G401.6 (cell line): ENCODE measurements at regions not wholly inside any gene's neighbourhood (a gene's known extent, or its start where the extent isn't known, plus 50 kb on each side); places are given as distances from the start of the nearest gene placed in this dataset.

Source experiments
- FAIRE-seq: peaks from 2 replicates; lab custom pipeline; 2012; peaks lifted over from hg19 to GRCh38; lab: Jason Lieb, UNC

DNA sequence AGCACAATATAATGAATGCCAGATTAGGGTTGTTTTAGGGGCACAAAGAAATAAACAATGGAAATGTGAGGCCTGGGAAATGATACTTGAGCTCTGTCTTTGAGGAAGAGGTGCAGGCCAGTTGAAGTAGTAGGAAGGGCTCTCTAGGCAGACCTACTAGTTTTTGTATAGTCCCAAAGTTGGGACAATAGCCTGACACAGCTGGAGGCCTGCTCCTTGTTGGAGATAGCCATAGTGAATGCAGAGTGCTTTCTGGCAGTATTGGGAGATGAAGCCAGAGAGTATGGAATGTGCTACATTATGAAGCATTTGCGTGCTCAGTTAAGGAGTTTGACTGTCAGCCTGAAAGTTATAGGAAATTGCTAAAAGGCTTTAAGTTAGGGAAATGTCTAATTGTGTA lies 251.2 kb upstream of the ZPLD1 start:
- FAIRE-seq, result no peak

DNA sequence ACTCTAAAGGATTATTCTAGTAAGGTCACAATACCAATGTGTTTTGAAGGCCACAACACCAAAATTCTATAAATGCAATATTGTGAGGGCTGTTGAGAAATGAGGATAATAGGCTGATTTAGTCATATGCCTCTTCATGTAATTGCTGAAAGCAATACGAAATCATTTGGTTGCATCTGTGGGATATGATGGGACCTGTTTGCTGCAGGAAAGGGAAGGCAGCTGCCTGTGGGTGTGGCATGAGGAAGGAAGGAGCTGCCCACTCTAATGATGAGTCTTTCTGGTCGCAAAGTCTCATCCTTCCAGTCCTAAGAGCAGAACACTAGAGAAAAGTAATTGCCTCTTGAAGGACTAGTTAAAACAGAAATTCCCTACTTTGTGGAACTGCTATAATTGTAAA lies 245.3 kb upstream of the ZPLD1 start:
- no peak for FAIRE-seq

DNA sequence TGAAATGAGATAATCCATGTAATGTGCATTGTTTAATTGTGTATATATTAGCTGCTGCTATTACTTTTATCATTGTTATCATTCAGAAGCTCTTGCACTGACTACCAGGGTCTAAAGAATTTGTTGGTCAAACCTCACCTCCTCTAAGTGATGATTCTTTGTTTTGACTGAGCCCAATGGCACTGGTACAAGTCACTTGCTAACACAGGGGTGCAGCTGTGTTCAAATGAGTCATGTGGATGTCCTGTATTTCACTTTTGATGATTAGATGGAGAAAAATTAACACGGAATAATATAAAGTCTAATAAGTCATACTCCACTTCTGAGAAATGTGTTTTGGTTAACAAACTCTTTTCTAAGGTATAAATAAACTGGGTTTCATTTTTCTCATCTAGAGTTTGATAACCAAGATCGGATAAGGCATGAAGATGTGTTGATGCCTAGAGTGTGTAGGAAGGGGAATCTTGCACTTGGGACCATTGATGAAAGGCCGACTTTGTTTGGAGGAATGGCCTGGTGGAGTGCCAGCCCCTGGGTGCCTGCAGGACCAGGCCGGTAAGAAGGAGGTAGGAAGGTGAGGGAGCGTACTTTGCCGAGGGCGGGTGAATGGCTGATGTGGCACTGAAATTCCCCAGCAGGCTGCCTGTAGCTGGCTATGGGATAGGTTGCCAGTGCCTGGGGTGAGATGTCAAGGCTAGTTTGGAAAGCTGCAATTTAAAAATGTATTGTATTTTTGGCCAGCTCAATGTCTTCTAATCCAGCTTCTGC lies 244.7 kb upstream of the ZPLD1 start:
- no peak for FAIRE-seq

DNA sequence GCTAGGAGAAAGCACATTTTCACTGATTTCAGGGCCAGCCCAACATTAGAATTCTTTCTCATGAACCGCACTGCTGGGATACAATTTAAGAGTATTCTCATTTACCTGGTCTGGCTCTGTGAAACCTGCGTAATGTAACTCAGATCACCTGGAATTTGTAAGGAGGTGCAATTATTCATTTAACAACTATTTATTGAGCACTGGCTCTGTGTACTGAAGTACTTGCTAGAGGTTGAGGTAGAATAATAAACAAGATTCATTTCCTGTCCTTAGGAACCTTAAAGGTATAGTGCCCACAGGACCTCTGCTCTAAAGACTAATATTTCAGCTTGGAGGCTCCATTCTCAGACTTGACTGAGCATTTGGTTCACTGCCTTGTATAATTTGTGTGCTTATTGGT lies 242.2 kb upstream of the ZPLD1 start:
- FAIRE-seq, result no peak

GRCh38 chr3:102193255-102193654 lies 241.6 kb upstream of the ZPLD1 start:
- FAIRE-seq, result no peak

DNA sequence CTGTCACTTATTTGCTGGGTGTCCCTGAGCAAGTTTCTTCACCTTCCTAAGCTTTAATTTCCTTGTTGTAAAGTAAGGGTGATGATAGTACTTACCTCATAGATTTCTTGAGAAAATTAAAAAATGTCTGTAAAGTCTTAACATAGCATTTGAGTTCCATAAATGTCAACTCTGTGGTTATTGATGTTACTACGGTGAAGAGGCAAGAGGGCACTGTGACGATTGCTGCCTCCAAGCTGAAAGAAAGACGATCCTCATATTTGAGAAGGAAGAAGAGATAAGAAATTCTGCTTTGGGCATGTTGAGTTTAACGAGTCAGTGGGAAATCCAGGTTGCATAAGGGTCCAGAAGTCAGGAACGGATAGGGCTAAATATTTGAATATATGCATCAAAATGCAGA lies 240.8 kb upstream of the ZPLD1 start:
- no peak for FAIRE-seq

- FAIRE-seq, result no peak
These were observed 240.1 kb upstream of the ZPLD1 start for GRCh38 chr3:102194760-102195159.

DNA sequence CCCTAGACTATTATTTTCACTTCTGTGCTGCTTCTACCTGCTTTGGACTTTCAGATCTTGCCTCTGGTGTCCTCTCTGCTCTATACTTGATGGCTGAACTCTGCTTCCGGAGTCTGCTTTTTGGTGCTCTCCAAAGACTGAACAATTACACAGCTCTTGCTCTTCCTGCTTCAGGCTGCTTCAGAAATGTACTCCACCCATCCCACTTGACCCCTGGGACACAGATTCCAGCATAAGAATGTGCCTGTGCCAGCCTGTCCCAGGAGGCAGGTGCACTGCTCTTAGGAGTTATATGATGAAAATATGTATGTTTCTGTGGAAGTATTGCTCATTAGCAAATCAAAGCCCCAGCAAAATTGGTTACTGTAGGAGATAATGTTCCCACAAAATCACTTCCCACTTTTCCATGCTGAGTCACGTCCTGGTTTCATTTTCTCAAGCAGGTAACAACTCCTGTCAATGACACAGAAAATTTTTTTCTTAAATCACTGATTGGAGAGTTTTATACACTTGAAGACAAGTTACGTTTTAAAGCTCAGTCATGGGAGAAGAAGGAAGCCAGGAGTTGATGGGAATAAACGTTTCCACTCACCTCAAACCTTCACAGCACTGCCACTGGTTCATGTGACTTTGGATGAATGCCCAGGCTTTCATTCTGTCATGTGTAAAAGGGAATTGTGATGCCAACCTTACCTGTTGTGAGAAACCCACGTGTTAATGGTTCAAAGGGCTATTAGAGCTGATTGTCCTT lies 239.4 kb upstream of the ZPLD1 start:
- no peak for FAIRE-seq

DNA sequence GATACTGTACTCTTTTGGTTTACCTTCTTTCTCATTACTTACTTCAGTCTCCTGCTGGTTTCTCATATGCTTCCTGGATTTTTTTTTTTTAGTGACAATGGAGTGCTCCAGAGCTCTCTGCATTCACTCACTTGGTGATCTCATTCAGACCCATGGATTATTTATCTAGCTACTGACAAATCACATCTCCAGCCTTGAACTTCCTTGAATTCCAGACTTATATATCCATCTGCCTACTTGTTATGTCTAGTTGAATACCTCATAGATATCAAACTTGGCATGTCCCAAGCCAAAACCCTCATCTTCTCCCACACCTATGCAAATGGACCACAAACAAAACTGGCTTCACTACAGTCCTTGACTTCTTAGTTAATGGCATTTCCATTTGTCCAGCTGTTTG lies 234.7 kb upstream of the ZPLD1 start:
- FAIRE-seq, result no peak

DNA sequence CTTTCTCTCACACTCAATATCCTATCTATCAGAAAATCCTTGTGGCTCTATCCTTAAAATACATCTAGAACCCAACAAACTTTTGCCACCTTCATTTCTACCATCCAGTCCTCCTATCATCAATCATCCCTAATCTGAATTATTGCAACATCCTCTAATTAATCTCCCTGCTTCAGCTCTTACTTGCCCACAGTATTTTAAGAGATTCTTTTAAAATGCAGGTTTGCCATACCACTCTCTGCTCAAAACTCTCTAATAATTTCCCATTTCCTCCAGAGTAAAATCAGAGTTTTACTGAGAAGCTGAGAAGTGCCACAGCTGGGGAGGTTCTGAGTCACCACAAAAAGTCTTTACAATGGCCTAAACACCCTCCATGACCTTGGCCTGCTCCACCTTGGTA lies 234.3 kb upstream of the ZPLD1 start:
- FAIRE-seq, result no peak

DNA sequence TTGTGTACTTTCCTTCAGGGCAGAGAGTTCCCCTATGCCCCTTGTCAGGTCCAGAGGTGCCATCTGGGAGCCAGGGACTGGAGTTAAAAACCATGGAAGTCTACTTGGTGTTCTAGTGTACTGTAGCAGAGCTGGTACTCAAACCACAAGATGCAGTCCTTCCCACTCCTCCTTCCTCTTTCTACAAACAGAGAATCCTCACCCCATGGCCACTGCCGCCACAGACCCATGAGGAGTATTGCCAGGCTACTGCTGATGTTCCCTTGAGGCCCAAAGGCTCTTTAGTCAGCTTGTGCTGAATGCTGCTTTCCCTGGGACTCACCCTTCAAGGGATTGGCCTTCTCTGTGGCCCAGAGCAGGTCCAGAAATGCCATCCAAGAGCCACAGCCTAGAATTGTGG lies 229.2 kb upstream of the ZPLD1 start:
- FAIRE-seq, result no peak

DNA sequence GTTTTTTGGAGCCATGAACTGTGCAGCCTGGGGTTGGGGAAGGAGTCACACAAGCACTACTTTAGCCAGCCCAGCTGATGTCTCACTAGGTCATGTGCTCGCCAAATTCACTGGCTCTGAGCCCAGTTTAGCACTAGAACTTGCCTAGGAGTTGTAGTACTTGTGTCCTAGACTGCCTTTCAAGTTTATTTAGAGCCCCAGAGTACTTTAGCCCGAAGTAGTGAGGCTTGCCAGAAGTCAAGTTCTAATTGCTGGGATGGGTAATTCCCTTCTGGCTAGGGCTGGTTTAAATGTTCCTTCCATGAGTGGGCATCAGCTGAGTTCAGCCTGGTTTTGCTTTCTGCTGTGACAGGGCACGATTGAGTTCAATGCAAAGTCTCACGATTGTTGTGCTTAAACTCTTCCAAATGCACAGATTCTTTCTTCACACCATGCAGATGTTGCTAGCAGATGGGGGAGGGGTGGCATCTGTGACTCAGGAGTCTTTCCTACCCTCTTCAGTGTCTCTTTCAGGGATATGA lies 228.2 kb upstream of the ZPLD1 start:
- no peak for FAIRE-seq

- no peak for FAIRE-seq
These were observed 227.7 kb upstream of the ZPLD1 start for GRCh38 chr3:102207151-102207571.

DNA sequence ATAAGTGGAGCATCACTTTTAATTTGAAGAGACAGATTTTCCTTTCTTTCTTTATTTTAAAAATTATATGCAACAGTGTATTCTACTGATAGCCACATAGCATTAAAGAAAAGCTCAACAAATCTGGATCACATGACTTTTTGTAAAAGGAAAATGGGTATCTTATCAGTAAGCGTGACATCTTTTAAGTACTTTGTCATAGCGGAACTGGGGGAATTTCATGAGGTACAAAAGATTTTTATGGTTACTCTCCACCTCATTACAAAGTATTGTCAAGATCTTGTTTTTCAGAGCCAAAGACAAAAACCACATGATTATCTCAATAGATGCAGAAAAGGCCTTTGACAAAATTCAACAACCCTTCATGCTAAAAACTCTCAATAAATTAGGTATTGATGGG lies 219.6 kb upstream of the ZPLD1 start:
- FAIRE-seq, result no peak

DNA sequence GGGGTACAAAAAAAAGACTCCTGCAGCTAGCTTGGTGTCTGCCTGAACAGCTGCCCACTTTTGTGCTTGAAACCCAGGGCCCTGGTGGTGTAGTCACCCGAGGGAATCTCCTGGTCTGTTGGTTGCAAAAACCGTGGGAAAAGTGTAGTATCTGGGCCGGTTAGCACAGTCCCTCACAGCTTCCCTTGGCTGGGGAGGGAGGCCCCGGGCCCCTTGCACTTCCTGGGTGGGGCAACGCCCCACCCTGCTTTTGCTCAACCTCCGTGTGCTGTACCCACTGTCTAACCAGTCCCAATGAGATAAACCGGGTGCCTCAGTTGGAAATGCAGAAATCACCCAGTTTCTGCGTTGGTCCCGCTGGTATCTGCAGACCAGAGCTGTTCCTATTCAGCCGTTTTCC lies 211.7 kb upstream of the ZPLD1 start:
- FAIRE-seq, result no peak

DNA sequence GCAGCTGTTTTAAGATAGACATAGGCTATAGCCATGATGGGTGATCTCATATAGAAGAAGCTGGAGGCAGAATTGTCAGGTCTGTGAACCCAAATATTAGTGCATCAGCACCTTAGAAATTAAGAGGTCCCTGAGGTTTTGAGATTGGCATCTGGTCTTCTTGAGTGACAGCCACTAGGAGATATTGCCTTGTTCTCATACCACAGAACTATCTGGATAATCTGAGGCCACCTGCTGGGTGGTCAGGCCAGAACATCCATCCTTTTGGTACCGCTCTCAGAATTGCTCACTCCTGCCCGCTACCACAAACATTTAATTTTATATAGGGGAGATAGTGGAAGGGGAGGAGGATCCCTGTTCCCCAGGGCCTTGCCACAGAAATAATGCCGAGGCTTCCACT lies 210.6 kb upstream of the ZPLD1 start:
- FAIRE-seq, result no peak

DNA sequence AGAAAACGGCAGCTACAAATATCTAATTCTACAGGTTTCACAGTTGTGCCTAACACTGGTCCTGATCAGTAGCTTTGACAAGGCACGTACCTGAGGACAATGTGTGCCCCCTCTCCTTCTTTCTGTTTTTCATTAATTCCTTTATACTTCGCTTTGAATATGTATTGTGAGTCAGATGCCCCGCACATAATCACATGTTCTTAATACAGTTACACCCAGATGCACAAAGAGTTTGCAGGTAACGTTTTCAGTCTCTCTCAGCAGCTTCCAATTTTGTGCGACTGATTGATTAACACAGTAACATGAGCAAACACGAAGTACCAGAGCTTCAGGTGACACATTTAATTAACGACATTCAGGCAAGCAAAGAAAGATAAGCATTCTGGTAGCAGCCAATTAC lies 209.8 kb upstream of the ZPLD1 start:
- no peak for FAIRE-seq

GRCh38 chr3:102225407-102226132 lies 209.2 kb upstream of the ZPLD1 start:
- no peak for FAIRE-seq

DNA sequence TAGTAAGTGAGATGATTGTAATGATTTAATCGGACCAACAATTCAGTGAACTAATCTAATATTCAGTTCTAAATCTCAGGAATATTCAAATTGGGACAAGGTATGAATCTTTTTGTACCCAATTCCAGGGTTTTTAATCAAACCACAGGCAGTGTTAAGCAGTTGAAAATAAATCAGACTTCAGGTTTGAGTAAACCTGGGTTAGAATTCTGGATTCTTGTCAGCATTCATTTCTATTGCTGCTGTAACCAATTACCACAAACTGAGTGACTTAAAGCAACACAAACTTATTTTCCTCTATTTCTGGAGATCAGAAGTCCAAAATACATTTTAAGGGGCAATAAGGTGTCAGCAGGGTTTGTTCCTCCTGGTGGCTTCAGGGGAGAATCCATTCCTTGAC lies 208.4 kb upstream of the ZPLD1 start:
- no peak for FAIRE-seq

- FAIRE-seq, result peak; percentile 48
These were observed 205.7 kb upstream of the ZPLD1 start for GRCh38 chr3:102229062-102229655.

DNA sequence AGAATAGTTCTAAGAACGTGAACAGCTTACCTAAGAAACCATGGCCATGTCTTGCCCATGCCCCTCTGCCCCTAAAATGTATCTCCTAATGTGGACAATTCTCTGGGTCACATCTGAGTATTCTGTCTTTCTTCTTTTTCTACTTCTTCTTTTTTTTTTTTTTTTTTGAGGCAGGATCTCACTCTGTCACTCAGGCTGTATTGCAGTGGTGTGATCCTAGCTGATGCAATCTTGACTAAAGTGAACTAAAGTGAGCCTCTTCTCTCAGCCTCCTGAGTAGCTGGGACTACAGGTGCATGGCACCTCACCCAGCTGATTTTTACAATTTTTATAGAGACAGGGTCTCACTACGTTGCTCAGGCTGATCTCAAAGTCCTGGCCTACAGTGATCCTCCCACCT lies 204.8 kb upstream of the ZPLD1 start:
- no peak for FAIRE-seq

DNA sequence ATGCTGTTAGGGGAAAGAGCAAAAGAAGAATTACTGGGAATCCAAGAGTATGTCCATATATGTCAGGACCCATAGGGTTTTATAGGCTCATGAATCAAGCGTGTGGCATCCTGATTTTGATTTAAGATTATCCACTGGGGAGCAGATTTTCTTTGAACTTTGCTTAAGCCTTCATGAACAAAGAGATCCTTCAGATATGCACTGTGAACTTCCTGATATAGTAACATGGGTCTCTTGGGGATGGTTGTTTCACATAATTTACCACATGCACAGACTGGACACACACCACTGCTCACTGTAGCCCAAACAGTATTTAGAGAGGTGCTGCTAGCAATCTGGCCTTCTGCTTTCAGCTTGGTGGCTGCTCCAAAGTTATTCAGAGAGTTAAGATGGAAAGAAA lies 200.9 kb upstream of the ZPLD1 start:
- no peak for FAIRE-seq

DNA sequence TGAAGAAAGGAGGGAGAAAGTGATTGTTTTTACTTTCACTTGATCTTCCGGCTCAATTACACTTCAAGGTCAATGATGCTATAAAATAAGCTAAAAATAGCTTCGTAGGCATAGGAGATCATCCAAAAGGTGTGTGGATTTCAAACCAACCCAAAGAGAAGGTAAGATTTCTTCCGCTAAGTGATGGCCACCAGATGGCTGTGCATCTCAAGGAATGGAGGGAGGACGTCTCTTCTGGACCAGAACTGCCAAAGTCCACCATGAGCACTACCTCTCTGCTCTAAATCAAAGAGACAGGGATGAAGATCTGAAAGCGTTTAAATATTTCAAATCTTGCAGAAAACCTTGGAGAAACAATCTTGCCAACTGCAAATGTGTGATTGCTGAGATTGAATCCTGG lies 199.1 kb upstream of the ZPLD1 start:
- FAIRE-seq, result no peak
